Cerebellar cortex (tissue), 1 donor: ENCODE measurements at regions not wholly inside any gene's neighbourhood (a gene's known extent, or its start where the extent isn't known, plus 50 kb on each side); places are given as distances from the start of the nearest gene placed in this dataset.

Experiments used
- DNase-seq: peaks from one replicate; pipeline ENCODE4 v3.0.0-alpha.2; 2015; ENCODE audit warnings: low spot score

- no peak for DNase-seq
Observed at GRCh38 chr11:110921742-110922521, 209.7 kb upstream of the ARHGAP20 start.

- DNase-seq = no peak
Observed at GRCh38 chr11:110919241-110919922, 207.1 kb upstream of the ARHGAP20 start.

GRCh38 chr11:110918351-110918750 is 206.1 kb upstream of the ARHGAP20 start:
- no peak for DNase-seq

- DNase-seq = no peak
Observed at GRCh38 chr11:110912437-110912836, 200.2 kb upstream of the ARHGAP20 start.

- DNase-seq = no peak
Observed at GRCh38 chr11:110910384-110910783, 198.1 kb upstream of the ARHGAP20 start.

- DNase-seq = no peak
Observed at GRCh38 chr11:110909336-110909735, 197.1 kb upstream of the ARHGAP20 start.

GRCh38 chr11:110908401-110909105 is 196.3 kb upstream of the ARHGAP20 start:
- no peak for DNase-seq

GRCh38 chr11:110907629-110908028 is 195.4 kb upstream of the ARHGAP20 start:
- DNase-seq = no peak

GRCh38 chr11:110903830-110904229 is 191.6 kb upstream of the ARHGAP20 start:
- no peak for DNase-seq

GRCh38 chr11:110903378-110903777 is 191.1 kb upstream of the ARHGAP20 start:
- DNase-seq = no peak

- no peak for DNase-seq
Observed at GRCh38 chr11:110901441-110901840, 189.2 kb upstream of the ARHGAP20 start.

- no peak for DNase-seq
Observed at GRCh38 chr11:110900426-110900825, 188.2 kb upstream of the ARHGAP20 start.

- no peak for DNase-seq
Observed at GRCh38 chr11:110897035-110897434, 184.8 kb upstream of the ARHGAP20 start.

GRCh38 chr11:110896358-110896757 is 184.1 kb upstream of the ARHGAP20 start:
- DNase-seq = no peak

- no peak for DNase-seq
Observed at GRCh38 chr11:110894224-110894623, 182.0 kb upstream of the ARHGAP20 start.

- DNase-seq = no peak
Observed at GRCh38 chr11:110892741-110893285, 180.6 kb upstream of the ARHGAP20 start.

GRCh38 chr11:110891411-110891810 is 179.2 kb upstream of the ARHGAP20 start:
- DNase-seq = no peak

- DNase-seq = no peak
Observed at GRCh38 chr11:110890995-110891394, 178.8 kb upstream of the ARHGAP20 start.

GRCh38 chr11:110886288-110886970 is 174.2 kb upstream of the ARHGAP20 start:
- no peak for DNase-seq

GRCh38 chr11:110883256-110883655 is 171.0 kb upstream of the ARHGAP20 start:
- no peak for DNase-seq

GRCh38 chr11:110878513-110878912 is 166.3 kb upstream of the ARHGAP20 start:
- DNase-seq = no peak

GRCh38 chr11:110874437-110875030 is 162.3 kb upstream of the ARHGAP20 start:
- no peak for DNase-seq
